ENCODE measurements at regions not wholly inside any gene's neighbourhood (a gene's known extent, or its start where the extent isn't known, plus 50 kb on each side); places are given as distances from the start of the nearest gene placed in this dataset.

- no peaks in the 10 kb centered on the region for H3K27me3 ChIP-seq (ENCODE audit: control insufficient read depth in 2 of 2, insufficient read depth in 2 of 2, low read length in 2 of 2)
- CTCF ChIA-PET, result no interaction called here
- TF ChIP-seq POLR2A (IDR thresholded peaks at IDR 0.05; ENCODE audit: low read depth, low read length) (no peak), CTCF (IDR thresholded peaks at IDR 0.05; ENCODE audit: extremely low read depth in 1 of 2, insufficient read depth in 1 of 2, low read depth in 1 of 2, low read length in 2 of 2) (no peak), MYC (IDR thresholded peaks at IDR 0.05; ENCODE audit: low read depth, low read length) (no peak), FOS (IDR thresholded peaks at IDR 0.05; ENCODE audit: borderline replicate concordance, insufficient read depth, low read length) (no peak), EZH2 (IDR thresholded peaks at IDR 0.05; ENCODE audit: borderline replicate concordance, low read depth, low read length, severe bottlenecking) (no peak), MAX (IDR thresholded peaks at IDR 0.05; ENCODE audit: insufficient read depth, insufficient read length) (no peak), POLR2AphosphoS5 (IDR thresholded peaks at IDR 0.05; ENCODE audit: insufficient read depth, low read depth, low read length) (no peak), GATA2 (IDR thresholded peaks at IDR 0.05; ENCODE audit: insufficient read depth, insufficient read length, low read depth, low read length) (no peak), JUN (IDR thresholded peaks at IDR 0.05; ENCODE audit: borderline replicate concordance, insufficient read depth, insufficient read length, low read depth) (no peak)
- no peak overlapping the region for H3K4me2 ChIP-seq (ENCODE audit: insufficient read depth, low read length)
- H3K4me1 ChIP-seq (ENCODE audit: control insufficient read depth, extremely low read depth, insufficient read depth, low read length), result no peaks in the 10 kb centered on the region
- no peak overlapping the region for H3K4me3 ChIP-seq (replicated peaks in 1 of 3; ENCODE audit: insufficient read depth in 1 of 3, low read depth in 1 of 3, low read length in 3 of 3)
- H2AFZ ChIP-seq (ENCODE audit: low read depth, low read length), result no peak overlapping the region
- no peaks in the 10 kb centered on the region for H3K79me2 ChIP-seq (ENCODE audit: control insufficient read depth, insufficient read depth, low read length)
- H3K36me3 ChIP-seq (ENCODE audit: control insufficient read depth in 2 of 2, extremely low read depth in 1 of 2, insufficient read depth in 2 of 2, low read length in 2 of 2), result no peaks in the 10 kb centered on the region
- dilution Hi-C loops (cut with MboI; ENCODE audit: extremely low pct_ligation_motif_present, low sequenced_read_pairs), result no loop called here
- intact Hi-C loops (cut with micrococcal nuclease), result no loop called here
- H3K9ac ChIP-seq (replicated peaks; ENCODE audit: extremely low read depth, insufficient read depth, low read length), result no peak overlapping the region
- no peaks in the 10 kb centered on the region for H4K20me1 ChIP-seq (replicated peaks; ENCODE audit: control insufficient read depth, extremely low read depth, insufficient read depth, low read length)
- no peak overlapping the region for H3K27ac ChIP-seq (ENCODE audit: insufficient read depth, low read depth, low read length)
- no peak for FAIRE-seq
- no peaks in the 10 kb centered on the region for H3K9me1 ChIP-seq (replicated peaks; ENCODE audit: control insufficient read depth, extremely low read depth, insufficient read depth, low read length)
- BruUV-seq (replicated peaks), result no TSS peak
- DNase-seq (ENCODE audit: low read depth, low spot score), result no peak
- no peaks in the 10 kb centered on the region for H3K9me3 ChIP-seq (replicated peaks; ENCODE audit: control insufficient read depth, insufficient read depth, low read length)
- POLR2A ChIA-PET, result no interaction called here
Measured at GRCh38 chr21:23955135-23955843, 1652.0 kb downstream of the MRPL39 start.

Data from endothelial cell of umbilical vein (primary cell).